ENCODE measurements at regions not wholly inside any gene's neighbourhood (a gene's known extent, or its start where the extent isn't known, plus 50 kb on each side); places are given as distances from the start of the nearest gene placed in this dataset.
"Not testable (repeated sequence)": the region's sequence is repeated elsewhere in the genome, so short reads cannot be mapped to it uniquely, and the experiment has no call there.

DNA sequence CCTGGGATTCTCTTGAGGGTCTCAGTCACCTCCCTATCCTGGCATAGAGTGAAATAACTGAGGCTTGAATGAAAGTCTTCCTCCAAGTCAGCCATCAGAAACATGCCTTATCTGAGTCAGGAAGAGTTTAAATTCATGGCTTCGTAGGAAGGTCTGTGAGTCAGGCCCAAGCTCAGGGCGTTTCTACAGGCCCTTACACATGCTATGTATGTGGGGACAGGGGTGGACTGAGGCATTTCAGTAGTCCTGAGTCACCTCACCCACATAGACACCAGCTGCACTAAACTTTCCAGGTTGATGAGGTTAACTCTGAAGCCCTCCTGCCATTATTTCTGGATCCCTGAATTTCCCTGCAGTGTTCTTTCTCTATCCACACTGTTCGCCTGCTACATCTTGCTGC lies 134.6 kb upstream of the RCN1 start:
- DNase-seq, result no peak

DNA sequence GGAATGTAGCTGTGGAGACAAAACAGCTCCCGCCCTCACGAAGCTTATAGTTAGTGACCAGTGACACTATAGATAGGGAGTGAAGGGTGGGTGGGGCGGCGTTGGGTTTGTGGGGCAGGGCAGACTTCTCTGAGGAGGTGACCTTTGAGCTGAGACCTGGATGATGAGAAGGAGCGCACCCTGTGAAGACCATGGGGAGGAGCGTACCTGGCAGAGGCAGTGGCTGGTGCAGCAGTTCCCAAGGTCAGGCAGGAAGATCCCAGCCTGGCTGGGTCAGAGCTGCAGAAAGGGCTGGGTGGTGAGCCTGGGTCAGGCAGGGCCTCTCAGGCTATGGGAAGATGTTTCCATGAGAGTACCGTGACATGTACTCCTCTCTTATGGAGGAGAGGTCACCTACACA lies 135.0 kb upstream of the RCN1 start:
- DNase-seq, result no peak

DNA sequence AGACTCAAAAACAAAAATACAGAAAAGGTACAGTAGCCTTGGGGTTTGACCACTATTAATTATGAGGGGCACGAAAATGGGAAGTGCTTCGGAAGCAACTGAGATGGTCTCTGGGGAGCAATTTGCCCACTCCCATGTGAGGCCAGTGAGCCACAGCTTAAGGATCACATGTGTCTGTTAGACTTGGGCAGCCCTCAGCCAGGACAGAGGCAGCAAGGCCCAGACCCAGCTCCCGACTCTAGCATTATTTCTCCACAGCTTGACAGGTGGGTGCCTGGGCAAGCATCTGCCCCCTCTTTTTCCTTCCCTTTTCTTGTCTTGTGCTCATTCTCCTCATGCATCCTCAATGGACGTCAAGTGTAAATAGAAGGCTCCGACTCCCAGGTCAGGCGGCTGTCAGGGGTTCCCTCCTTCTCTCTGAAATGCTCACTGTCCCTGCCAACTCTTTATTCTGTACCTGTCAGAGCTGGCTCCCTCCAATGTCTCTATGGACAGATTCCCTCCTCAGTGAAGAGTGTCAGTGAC lies 137.0 kb upstream of the RCN1 start:
- DNase-seq, result no peak

DNA sequence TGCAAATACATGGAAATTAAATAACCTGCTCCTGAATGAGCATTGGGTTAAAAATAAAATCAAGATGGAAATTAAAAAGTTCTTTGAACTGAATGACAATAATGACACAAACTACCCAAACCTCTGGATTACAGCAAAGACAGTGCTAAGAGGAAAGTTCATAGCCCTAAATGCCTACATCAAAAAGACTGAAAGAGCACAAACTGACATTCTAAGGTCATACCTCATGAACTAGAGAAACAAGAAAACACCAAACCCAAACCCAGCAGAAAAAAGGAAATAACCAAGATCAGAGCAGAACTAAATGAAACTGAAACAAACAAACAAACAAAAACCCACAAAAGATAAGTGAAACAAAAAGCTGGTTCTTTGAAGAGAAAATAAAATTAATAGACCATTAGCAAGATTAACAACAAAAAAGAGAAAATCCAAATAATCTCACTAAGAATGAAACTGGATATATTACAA lies 138.6 kb upstream of the PAX6 start:
- DNase-seq, result not testable (repeated sequence)

DNA sequence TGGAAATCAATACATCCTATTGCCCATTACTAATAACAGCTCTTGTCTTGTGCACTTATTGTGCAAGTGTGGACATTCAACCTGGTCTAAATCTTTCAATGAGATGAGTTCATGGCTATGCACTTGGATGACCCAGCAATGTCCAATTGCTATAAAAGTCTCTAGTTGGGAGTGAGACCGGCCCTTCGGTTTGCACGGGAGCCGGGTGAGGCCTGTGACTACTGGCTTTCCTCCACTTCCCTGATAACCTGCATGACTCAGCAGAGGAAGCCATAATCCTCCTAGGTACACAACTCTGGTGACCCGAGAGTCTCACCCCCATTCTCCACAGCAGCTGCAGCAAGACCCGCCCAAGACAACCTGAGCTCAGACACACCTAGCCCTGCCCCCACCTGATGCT lies 135.9 kb upstream of the PAX6 start:
- DNase-seq, result no peak

DNA sequence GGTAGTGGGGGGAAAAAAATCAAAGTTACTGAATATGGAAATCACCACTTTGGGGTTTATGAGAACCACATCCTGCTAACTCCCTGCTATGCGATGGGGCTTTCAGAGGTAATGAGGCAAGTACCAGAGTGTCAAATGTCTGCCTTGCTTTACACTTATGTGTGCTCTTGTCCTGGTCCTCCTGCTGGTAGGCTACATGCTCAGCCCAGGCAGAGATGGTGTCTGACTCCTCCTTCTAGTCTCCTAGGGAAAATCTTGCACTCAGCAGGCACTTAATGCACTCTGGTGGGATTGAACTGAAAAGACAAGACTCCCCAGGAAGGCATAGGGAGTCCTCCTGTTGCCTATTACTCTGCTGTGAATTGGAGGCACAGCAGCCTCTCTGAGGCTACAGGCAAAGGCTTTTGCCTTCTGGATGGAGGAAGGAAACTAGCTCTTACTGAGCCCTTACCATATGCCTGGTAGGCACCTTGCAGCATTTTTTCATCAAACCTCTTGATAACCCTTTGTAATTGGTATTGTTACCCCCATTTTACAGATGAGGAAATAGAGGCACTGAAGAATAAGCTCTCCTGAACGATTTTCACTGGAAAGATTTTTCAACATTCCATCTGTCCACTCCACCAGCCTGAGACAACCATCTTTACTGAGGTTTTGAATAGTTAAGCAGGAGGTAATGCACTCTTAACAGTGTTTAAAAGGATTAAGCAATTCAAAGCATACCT lies 132.1 kb upstream of the PAX6 start:
- no peak for DNase-seq

DNA sequence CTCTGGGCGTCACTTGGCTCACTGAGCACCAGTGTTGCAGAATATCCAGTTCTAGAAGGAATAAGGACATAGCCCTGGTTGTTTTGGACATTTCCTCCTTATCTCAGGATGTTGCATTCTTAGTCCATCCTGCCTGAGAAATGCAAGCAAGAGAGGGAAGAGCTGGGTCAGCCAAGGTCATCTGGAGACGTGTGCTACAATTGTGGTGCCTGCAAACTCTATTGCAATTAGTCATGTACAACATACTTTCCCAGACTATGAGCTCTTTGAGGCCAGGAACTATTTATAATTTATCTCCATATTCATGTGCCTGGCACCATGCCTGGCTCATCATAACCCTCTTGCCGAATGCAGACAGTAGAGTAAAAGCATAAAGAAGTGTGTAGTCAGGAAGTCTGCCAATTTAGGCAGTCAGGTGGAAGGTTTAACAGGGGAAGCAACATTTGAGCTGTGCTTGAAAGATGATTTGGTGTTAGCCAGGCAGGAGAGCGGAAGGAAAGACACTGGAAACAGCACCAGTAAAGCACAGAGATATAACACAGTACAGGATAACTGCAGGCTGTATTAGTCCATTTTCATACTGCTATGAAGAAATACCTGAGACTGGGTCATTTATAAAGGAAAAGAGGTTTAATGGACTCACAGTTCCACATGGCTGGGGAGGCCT lies 129.4 kb upstream of the PAX6 start:
- DNase-seq, result no peak

DNA sequence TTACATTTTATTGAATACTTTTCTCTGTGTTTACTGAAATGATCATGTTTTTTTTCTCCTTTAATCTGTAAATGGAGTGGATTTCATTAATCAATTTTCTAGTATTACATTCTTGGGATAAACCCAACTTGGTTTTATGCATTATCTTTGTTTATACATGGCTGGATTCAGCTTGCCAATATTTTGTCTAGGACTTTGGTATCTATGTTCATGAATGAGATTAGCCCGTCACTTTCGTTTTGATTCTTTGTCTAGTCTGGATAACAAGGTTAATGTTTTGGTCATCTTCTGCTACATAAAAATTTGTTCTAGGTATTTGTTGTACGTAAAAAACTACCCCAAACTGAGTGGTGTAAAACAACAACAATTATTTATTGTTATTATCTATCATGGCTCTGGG lies 127.9 kb upstream of the PAX6 start:
- DNase-seq, result no peak

DNA sequence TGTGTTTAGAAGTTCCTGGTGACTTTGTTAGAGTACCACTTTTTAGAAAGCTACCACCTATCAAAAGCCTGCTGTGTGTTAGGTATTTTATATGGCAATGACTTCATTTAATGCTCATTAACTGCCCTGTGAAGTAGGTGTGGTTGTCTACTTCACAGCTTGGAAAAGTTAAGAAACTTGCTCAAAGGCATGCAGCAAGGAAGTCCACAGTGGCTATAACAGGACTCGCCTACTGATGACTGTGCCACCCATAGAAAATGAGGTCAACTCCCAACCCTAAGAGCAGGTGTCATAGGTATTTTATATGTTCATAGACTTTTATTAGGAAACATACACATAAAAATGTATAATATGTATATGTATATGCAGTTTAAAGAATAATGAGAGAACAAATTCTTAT lies 125.2 kb upstream of the PAX6 start:
- no peak for DNase-seq

DNA sequence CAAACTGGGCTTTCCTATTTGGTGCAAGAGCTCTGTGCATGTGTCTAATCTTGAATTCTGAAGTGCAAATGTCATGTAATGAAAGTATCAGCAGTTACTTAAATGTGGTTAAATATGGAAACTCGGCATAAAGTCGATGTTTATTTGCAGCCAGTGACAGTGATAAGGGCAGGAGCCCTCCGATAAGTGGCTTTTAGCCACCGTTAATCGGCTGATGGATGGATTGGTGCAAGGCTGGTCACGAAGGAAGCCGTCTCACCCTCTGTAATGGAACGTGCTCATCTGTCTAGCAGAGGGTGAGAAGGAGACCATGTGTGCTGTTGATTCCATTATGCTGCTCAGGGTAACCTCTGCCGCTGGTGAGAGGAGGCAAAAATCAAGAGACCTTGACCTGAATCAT lies 121.8 kb upstream of the PAX6 start:
- no peak for DNase-seq

DNA sequence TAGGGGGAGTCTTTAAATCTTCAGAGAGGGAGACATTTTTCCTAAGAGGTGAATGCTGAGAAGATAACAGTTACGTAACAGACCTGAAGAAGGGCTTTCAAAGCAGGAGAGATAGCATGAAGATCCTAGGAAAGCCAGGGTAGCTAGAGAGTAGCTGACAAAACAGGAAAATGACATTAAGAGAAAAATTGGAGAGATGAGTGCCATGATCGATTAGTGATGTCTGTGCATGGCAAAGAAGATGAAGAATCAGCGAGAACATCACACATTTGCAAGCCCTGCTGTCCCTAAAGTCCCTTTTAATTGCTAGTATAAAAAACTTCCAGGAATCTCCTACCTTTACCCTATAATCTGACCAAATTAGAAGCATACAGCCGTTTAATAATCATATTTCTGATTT lies 116.9 kb upstream of the PAX6 start:
- DNase-seq, result no peak

DNA sequence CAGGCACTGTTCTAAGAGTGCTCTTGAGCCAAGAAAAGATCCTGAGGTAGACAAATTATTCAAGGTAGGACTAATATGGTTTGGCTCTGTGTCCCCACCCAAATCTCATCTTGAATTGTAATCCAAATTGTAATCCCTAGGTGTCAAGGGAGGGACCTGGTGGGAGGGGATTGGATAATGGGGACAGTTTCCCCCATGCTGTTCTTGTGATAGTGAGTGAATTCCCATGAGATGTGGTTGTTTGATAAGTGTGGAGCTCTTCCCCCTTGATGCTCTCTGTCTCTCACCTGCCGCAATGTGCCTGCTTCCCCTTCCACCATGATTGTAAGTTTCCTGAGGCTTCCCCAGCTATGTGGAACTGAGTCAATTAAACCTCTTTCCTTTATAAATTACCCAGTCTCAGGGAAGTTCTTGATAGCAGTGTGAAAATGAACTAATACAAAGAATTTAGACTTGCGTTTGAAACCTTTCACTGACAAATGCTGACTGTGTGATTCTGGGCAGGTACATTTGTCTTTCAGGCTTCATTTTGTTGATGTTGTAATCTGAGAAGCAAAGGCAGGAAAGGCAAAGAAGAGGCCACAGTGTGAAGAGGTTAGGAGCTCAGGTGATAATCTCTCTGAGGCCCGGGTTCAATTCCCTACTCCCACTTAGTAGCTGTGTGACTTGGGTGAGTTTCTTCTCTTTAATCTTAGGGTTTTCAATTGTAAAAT lies 115.8 kb upstream of the PAX6 start:
- DNase-seq, result no peak

DNA sequence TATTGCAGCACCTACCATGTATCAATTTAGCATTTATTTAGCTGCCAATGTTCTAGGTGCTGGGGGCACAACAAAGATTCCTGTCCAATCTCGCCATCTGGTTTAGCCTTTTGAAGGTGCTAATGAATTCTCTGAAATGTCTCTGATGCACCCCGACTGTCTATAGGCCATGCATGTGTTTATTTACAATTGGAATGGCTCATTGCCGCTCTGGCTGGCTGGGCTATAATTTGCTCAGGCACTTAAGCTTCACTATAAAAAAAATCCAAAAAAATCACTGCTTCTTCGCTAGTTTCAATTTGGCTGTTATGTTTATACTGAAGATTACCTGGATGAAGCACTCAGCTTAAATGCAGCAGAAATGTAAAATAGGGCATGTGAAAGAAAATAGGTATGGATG lies 115.0 kb upstream of the PAX6 start:
- no peak for DNase-seq

DNA sequence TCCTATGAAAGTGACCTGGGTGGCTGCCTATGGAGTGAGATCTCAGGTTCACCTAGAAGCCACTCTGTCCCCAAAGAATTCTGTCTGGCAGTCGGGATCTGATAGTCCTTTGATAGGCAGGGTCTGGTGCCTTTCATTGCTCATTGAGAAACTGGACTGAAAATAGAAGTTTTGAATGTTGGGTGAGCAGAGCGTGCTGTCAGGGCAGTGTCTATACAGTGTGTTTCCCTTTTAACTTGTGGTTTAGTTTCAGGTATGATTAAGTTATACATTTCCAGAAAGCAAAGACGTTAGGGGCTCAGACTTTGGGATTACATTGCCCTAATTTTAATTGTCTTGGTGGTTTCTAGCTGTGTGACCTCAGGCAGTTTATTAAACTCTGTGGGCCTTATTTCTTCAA lies 111.3 kb upstream of the PAX6 start:
- no peak for DNase-seq

DNA sequence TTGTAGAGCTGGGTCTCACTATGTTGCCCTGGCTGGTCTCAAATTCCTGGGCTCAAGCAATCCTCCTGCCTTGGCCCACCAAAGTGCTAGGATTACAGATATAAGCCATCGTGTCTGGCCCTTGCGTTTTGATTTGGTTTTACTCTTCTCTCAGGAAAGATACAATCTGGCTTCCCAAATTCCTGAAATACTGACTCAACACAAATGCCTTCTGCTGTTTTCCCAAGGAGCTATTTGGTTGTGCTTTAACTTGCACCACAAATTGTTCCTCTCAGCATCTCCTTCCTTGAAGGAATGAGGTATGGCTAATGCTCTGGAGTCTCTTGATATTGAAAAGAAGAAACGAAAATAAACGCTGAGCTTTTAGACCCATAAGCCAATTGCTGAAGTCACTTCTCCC lies 110.0 kb upstream of the PAX6 start:
- DNase-seq, result no peak

DNA sequence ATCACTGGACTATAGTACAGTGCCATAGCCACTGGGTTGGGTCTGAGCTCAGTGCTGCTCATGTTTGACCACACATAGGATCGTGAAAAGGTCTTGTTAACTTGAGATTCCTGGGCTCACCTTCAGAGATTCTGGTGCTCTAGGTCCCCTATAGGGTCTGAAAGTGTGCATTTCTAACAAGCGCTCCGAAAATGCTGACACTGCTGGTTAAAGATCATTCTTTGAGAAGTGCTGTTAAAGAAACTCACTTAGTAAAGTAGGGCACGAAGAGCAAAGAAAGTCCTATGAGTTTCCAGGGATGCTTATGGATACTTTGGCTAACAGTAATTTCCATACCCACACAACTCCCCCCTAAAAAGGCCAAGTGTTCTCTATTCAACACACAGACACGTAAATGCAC lies 108.1 kb upstream of the PAX6 start:
- no peak for DNase-seq

DNA sequence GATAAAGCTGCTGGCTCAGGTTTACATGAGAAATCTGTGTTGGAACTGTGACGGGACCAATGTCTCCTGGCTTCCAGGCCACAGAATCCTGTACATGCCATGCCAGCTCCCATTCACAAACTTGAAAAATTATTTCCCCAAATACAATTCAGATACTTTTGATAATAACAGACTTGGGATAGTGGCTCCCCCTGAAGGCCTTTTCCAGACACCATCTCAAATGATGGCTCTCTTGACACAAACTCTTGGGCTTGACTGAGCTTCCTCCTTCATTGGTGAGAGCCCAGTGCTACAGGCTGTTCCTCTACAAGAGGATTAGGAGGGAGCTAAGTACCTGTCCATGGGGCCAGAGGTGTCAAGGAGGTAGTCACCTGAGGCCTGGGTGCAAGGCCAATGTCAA lies 104.7 kb upstream of the PAX6 start:
- no peak for DNase-seq

DNA sequence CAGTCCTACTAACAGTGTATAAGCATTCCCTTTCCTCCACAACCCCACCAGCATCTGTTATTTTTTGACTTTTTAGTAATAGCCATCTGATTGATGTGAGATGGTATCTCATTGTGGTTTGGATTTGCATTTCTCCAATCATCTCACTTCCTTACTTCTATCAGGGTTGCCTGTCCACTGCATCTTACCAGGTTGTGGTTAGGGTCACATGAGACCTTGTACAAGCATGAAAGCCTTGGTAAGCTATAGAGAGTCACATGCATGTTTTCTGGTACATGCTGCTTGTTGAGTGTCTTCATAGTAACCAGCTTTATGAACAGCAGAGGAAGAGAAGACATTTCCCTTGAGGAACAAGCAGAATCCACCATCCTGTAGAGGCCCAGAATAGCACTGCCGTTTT lies 102.9 kb upstream of the PAX6 start:
- no peak for DNase-seq

DNA sequence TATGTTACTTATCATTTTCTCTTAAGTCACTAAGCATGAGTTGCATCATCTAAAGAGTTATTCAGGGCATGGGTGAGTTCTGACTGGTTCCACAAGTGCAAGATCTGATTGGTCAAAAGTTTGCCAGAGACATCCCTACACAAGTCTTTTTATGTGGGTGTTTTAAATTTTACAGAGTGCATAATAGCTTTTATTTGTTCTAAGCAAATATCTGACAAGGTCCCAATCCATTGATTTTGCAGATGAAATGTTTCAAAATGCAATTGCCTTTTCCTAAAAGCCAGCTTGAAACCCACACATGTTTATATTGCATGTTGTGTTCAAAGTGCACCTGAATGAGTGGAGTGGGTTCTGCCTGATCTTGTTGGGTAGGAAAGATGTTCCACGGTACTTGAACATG lies 101.7 kb upstream of the PAX6 start:
- DNase-seq, result no peak

DNA sequence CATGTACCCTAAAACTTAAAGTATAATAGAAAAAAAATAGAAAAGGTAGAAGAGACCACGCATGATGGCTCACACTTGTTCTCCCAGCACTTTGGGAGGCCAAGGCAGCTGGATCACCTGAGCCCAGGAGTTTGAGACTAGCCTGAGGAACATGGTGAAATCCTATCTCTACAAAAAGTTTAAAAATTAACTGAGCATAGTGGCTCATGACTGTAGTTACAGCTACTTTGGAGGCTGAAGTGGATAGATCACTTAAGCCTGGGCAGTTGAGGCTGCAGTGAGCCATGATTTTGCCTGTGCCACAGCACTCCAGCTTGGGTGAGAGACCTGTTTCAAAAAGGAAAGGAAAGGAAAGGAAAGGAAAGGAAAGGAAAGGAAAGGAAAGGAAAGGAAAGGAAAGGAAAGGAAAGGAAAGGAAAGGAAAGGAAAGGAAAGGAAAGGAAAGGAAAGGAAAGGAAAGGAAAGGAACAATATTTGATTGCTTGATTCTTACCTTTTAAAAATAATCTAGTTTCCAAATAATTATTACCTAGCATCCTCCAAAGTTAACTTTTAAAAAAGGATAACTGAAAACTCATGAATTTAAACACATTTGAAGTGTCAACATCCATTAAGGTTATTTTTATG lies 99.9 kb upstream of the PAX6 start:
- DNase-seq, result no peak

DNA sequence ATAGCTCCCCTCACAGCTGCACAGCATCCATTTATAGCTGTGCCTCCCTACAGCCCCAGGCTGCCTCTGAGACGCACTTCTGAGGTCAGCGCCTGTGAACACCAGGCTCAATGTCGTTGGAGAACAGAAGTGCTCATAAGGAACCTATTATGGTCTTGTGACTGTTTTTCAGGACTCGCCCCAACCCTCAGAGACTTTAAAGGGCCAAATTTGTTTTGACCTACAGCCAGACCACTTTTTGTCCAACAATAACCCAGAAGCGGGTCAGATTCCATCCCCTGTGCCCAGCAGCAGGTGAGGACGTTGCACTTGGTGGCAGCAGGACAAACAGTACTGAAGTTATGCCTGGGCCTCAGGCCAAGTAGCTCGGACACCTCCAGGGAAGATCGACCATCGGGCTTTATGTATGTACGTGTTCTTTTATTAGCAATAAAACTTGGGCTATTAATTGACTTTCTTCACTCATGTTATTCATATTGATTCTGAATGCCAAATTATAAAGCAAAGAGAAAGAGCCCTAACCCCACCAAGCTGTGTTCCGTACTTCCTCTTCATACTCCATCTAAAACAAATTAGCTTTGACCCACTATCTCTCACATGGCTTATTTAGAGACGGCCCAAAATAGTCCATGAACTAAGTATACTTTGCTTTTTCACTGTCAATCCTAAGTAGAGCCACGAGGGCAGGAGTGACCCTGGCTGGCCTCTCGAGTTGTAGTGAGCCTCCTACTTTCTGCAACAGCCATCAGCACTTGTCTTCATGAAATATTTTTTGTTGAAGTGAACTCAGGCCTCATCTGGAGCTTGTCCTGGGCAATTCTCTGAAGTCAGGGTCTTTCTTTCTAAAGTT lies 92.3 kb upstream of the PAX6 start:
- no peak for DNase-seq

DNA sequence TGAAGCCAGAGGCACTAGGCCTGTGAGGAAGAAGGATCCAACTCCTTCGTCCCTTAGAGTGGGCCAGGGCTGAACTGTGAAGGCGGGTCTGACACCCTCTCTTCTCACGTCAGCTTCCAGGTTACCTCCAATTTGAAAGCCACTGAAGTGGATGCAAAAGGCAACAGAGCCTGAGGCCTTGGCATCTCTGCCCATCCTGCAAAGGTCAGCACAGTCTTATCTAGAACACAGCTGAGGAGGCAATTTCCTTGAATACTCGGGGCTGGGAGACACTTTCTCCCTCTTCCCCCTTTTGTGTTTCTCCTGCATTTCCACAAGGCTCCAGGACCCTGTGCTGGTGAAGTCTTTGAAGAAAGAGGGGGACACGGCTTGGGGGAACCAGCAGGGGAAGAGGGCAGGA lies 91.6 kb upstream of the PAX6 start:
- DNase-seq, result no peak

DNA sequence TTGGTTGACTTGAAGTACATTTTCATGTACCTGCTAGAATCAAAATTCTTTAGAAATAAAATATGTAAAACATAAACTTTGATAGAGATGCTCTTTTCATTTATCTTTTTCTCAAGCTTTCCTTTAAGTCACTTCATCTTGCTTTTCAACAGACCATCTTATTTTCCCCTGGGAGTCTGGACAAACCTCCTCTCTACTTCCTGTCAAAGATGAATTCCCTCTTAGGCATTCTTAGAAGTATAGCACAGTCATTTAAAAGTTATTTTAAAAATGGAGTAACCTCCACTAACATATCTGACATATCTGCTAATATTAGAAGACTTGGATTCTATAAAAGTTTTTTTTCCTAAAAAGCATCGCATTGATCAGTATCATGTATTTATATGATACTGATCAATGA lies 84.8 kb upstream of the PAX6 start:
- no peak for DNase-seq

Measured in AML-193 (cell line).